Chondrocyte (in vitro differentiated cells): ENCODE measurements at regions not wholly inside any gene's neighbourhood (a gene's known extent, or its start where the extent isn't known, plus 50 kb on each side); places are given as distances from the start of the nearest gene placed in this dataset.

Experiments
- DNase-seq: peaks from one replicate; pipeline ENCODE4 v3.0.0; 2021; ENCODE audit warnings: mixed read lengths, low spot score
- H3K27ac Mint-ChIP-seq: one replicate; pipeline ENCODE4 v1.8.0; 2021; ENCODE audit warnings: mild to moderate bottlenecking, moderate library complexity, mixed read lengths; ENCODE audit not compliant: unreplicated experiment
- H3K27me3 Mint-ChIP-seq: 2 replicates; pipeline ENCODE4 v1.8.0; 2021; ENCODE audit warnings: low read depth, mixed read lengths
- H3K36me3 Mint-ChIP-seq: 2 replicates; pipeline ENCODE4 v1.8.0; 2021; ENCODE audit warnings: low read depth, mixed read lengths
- H3K4me1 Mint-ChIP-seq: 2 replicates; pipeline ENCODE4 v1.8.0; 2021; ENCODE audit warnings: low read depth, mild to moderate bottlenecking, mixed read lengths
- H3K4me3 Mint-ChIP-seq: one replicate; pipeline ENCODE4 v1.8.0; 2021; ENCODE audit warnings: mild to moderate bottlenecking, moderate library complexity, mixed read lengths; ENCODE audit not compliant: unreplicated experiment
- H3K9me3 Mint-ChIP-seq: 2 replicates; pipeline ENCODE4 v1.8.0; 2021; ENCODE audit warnings: low read depth, mixed read lengths
- CTCF ChIP-seq: fragments of 200-600 bp; sonication (generic); IDR thresholded peaks from 2 replicates; pipeline ENCODE4 v1.5.0; 2021; ENCODE audit warnings: antibody characterized with exemption, mild to moderate bottlenecking, moderate library complexity

GRCh38 chr13:91042870-91043269 lies 304.6 kb upstream of the MIR17HG start:
- Mint-ChIP-seq H3K9me3 (no peaks in the 10 kb centered on the region), H3K27ac (no peak overlapping the region), H3K4me1 (no peaks in the 10 kb centered on the region), H3K27me3 (peaks cover 2% of the 10 kb centered on the region), H3K36me3 (no peaks in the 10 kb centered on the region), H3K4me3 (no peak overlapping the region)
- TF ChIP-seq CTCF = no peak
- no peak for DNase-seq

GRCh38 chr13:91045351-91046034 lies 302.0 kb upstream of the MIR17HG start:
- H3K27ac Mint-ChIP-seq = no peak overlapping the region
- no peak overlapping the region for H3K4me3 Mint-ChIP-seq
- peak; percentile 81 for TF ChIP-seq CTCF
- peaks cover 2% of the 10 kb centered on the region for H3K27me3 Mint-ChIP-seq
- H3K9me3 Mint-ChIP-seq = no peaks in the 10 kb centered on the region
- DNase-seq = no peak
- H3K36me3 Mint-ChIP-seq = no peaks in the 10 kb centered on the region
- no peaks in the 10 kb centered on the region for H3K4me1 Mint-ChIP-seq

GRCh38 chr13:91046715-91047327 lies 300.7 kb upstream of the MIR17HG start:
- Mint-ChIP-seq H3K27me3 (no peaks in the 10 kb centered on the region), H3K4me3 (no peak overlapping the region), H3K27ac (no peak overlapping the region), H3K36me3 (no peaks in the 10 kb centered on the region), H3K9me3 (no peaks in the 10 kb centered on the region), H3K4me1 (no peaks in the 10 kb centered on the region)
- peak; percentile 34 for TF ChIP-seq CTCF
- DNase-seq = no peak

- DNase-seq = no peak
- peaks cover 11% of the 10 kb centered on the region for H3K4me1 Mint-ChIP-seq
- no peaks in the 10 kb centered on the region for H3K9me3 Mint-ChIP-seq
- no peak overlapping the region for H3K27ac Mint-ChIP-seq
- no peak overlapping the region for H3K4me3 Mint-ChIP-seq
- H3K36me3 Mint-ChIP-seq = no peaks in the 10 kb centered on the region
- no peak for TF ChIP-seq CTCF
- H3K27me3 Mint-ChIP-seq = no peaks in the 10 kb centered on the region
Observed at GRCh38 chr13:91050970-91051369, 296.5 kb upstream of the MIR17HG start.

GRCh38 chr13:91052876-91053275 lies 294.6 kb upstream of the MIR17HG start:
- Mint-ChIP-seq H3K36me3 (no peaks in the 10 kb centered on the region), H3K4me1 (peaks cover 11% of the 10 kb centered on the region), H3K4me3 (no peak overlapping the region), H3K27ac (no peak overlapping the region), H3K27me3 (no peaks in the 10 kb centered on the region), H3K9me3 (no peaks in the 10 kb centered on the region)
- no peak for DNase-seq
- TF ChIP-seq CTCF = no peak
